Astrocyte (in vitro differentiated cells and primary cell): ENCODE measurements at regions not wholly inside any gene's neighbourhood (a gene's known extent, or its start where the extent isn't known, plus 50 kb on each side); places are given as distances from the start of the nearest gene placed in this dataset.

Experiments used
- CTCF ChIP-seq: IDR thresholded peaks from 2 replicates; pipeline ENCODE4 v1.5.1; 2011; ENCODE audit warnings: low read depth, mild to moderate bottlenecking, inconsistent platforms, low read length, moderate library complexity; ENCODE audit not compliant: insufficient read depth
- EZH2 ChIP-seq: IDR thresholded peaks from 2 replicates; pipeline ENCODE4 v1.6.1; 2012; ENCODE audit warnings: mild to moderate bottlenecking, low read length, inconsistent platforms; ENCODE audit not compliant: insufficient read depth

- no peak for TF ChIP-seq CTCF
- no peak for TF ChIP-seq EZH2
Measured at GRCh38 chr2:129199501-129199900, 780.0 kb upstream of the RAB6C start.
